ENCODE measurements at regions not wholly inside any gene's neighbourhood (a gene's known extent, or its start where the extent isn't known, plus 50 kb on each side); places are given as distances from the start of the nearest gene placed in this dataset.
"Not testable (repeated sequence)": the region's sequence is repeated elsewhere in the genome, so short reads cannot be mapped to it uniquely, and the experiment has no call there.

- DNase-seq: no peak
Observed at GRCh38 chr2:7379799-7380198, 462.6 kb downstream of the RNF144A start.

GRCh38 chr2:7384773-7385349, 467.6 kb downstream of the RNF144A start:
- no peak for DNase-seq

- DNase-seq: not testable (repeated sequence)
Observed at GRCh38 chr2:7390311-7390710, 473.1 kb downstream of the RNF144A start.

- DNase-seq: no peak
Observed at GRCh38 chr2:7392076-7392787, 475.0 kb downstream of the RNF144A start.

- no peak for DNase-seq
Observed at GRCh38 chr2:7394195-7394594, 477.0 kb downstream of the RNF144A start.

GRCh38 chr2:7400628-7401027, 483.4 kb downstream of the RNF144A start:
- no peak for DNase-seq

- no peak for DNase-seq
Observed at GRCh38 chr2:7403092-7403775, 486.0 kb downstream of the RNF144A start.

GRCh38 chr2:7405861-7406715, 488.9 kb downstream of the RNF144A start:
- DNase-seq: peak in 1 of 14 donors; percentile 65

- DNase-seq: no peak
Observed at GRCh38 chr2:7407001-7407400, 489.8 kb downstream of the RNF144A start.

GRCh38 chr2:7407906-7408680, 490.9 kb downstream of the RNF144A start:
- DNase-seq: no peak

- no peak for DNase-seq
Observed at GRCh38 chr2:7411691-7412090, 494.5 kb downstream of the RNF144A start.

- no peak for DNase-seq
Observed at GRCh38 chr2:7417845-7418742, 500.9 kb downstream of the RNF144A start.

GRCh38 chr2:7419186-7419585, 502.0 kb downstream of the RNF144A start:
- no peak for DNase-seq

- DNase-seq: no peak
Observed at GRCh38 chr2:7419814-7420311, 502.7 kb downstream of the RNF144A start.

GRCh38 chr2:7420530-7420929, 503.3 kb downstream of the RNF144A start:
- DNase-seq: no peak

- peak in 1 of 14 donors; percentile 72 for DNase-seq
Observed at GRCh38 chr2:7424481-7424880, 507.3 kb downstream of the RNF144A start.

- DNase-seq: peak in 1 of 14 donors; percentile 9
Observed at GRCh38 chr2:7427293-7428060, 510.3 kb downstream of the RNF144A start.

GRCh38 chr2:7428454-7429204, 511.4 kb downstream of the RNF144A start:
- DNase-seq: no peak

GRCh38 chr2:7429733-7430132, 512.5 kb downstream of the RNF144A start:
- DNase-seq: no peak
